ENCODE measurements at regions not wholly inside any gene's neighbourhood (a gene's known extent, or its start where the extent isn't known, plus 50 kb on each side); places are given as distances from the start of the nearest gene placed in this dataset.
"Not testable (repeated sequence)": the region's sequence is repeated elsewhere in the genome, so short reads cannot be mapped to it uniquely, and the experiment has no call there.

GRCh38 chr9:100639854-100640253, 62.0 kb downstream of the CAVIN4 start:
- DNase-seq, result no peak

GRCh38 chr9:100640447-100641050, 62.7 kb downstream of the CAVIN4 start:
- no peak for DNase-seq

GRCh38 chr9:100641166-100641565, 63.3 kb downstream of the CAVIN4 start:
- DNase-seq, result no peak

GRCh38 chr9:100652850-100653249, 75.0 kb downstream of the CAVIN4 start:
- no peak for DNase-seq

- no peak for DNase-seq
Measured at GRCh38 chr9:100653643-100654334, 75.9 kb downstream of the CAVIN4 start.

- DNase-seq, result not testable (repeated sequence)
Measured at GRCh38 chr9:100656851-100657250, 79.0 kb downstream of the CAVIN4 start.

GRCh38 chr9:100661668-100662067, 83.8 kb downstream of the CAVIN4 start:
- no peak for DNase-seq

- no peak for DNase-seq
Measured at GRCh38 chr9:100662122-100662521, 84.2 kb downstream of the CAVIN4 start.

GRCh38 chr9:100667448-100667847, 89.6 kb downstream of the CAVIN4 start:
- no peak for DNase-seq

GRCh38 chr9:100668024-100668423, 90.1 kb downstream of the CAVIN4 start:
- DNase-seq, result no peak

- DNase-seq, result peak; percentile 64
Measured at GRCh38 chr9:100669968-100670367, 92.1 kb downstream of the CAVIN4 start.

GRCh38 chr9:100670719-100671118, 92.8 kb downstream of the CAVIN4 start:
- DNase-seq, result peak; percentile 96

- no peak for DNase-seq
Measured at GRCh38 chr9:100671898-100672297, 94.0 kb downstream of the CAVIN4 start.

- no peak for DNase-seq
Measured at GRCh38 chr9:100673249-100673648, 95.4 kb downstream of the CAVIN4 start.

GRCh38 chr9:100674419-100675122, 96.7 kb downstream of the CAVIN4 start:
- peak; percentile 66 for DNase-seq

GRCh38 chr9:100679834-100680233, 102.0 kb downstream of the CAVIN4 start:
- DNase-seq, result no peak

GRCh38 chr9:100686420-100686819, 108.5 kb downstream of the CAVIN4 start:
- no peak for DNase-seq

- DNase-seq, result no peak
Measured at GRCh38 chr9:100689635-100690034, 111.8 kb downstream of the CAVIN4 start.

- no peak for DNase-seq
Measured at GRCh38 chr9:100690438-100690837, 112.6 kb downstream of the CAVIN4 start.

GRCh38 chr9:100697339-100697738, 119.5 kb downstream of the CAVIN4 start:
- DNase-seq, result no peak

- DNase-seq, result no peak
Measured at GRCh38 chr9:100698945-100699344, 121.1 kb downstream of the CAVIN4 start.

GRCh38 chr9:100699668-100700067, 121.8 kb downstream of the CAVIN4 start:
- DNase-seq, result peak; percentile 54

GRCh38 chr9:100700689-100701318, 122.9 kb downstream of the CAVIN4 start:
- DNase-seq, result peak; percentile 69

Data from NCI-H1092 treated with DMSO at 0.1 percent for 48 hours (cell line).